ENCODE measurements at regions not wholly inside any gene's neighbourhood (a gene's known extent, or its start where the extent isn't known, plus 50 kb on each side); places are given as distances from the start of the nearest gene placed in this dataset.

GRCh38 chr9:12889402-12890106 is 114.7 kb downstream of the LURAP1L start:
- Histone ChIP-seq H3K79me2 (replicated peaks; ENCODE audit: insufficient read depth, low read length) (no peaks in the 10 kb centered on the region), H3K4me3 (ENCODE audit: low read length) (no peak overlapping the region), H3F3A (ENCODE audit: insufficient read depth, low read length, poor library complexity, severe bottlenecking) (no peaks in the 10 kb centered on the region), H3K9ac (ENCODE audit: low read length) (no peak overlapping the region), H2AFZ (ENCODE audit: low read depth, low read length) (no peak overlapping the region), H3K4me2 (ENCODE audit: low read length) (no peak overlapping the region), H3K27ac (ENCODE audit: low read length) (no peak overlapping the region), H4K20me1 (ENCODE audit: insufficient read depth) (no peaks in the 10 kb centered on the region), H3K9me2 (ENCODE audit: insufficient read depth, low read length) (no peaks in the 10 kb centered on the region), H3K9me3 (ENCODE audit: low read length) (no peaks in the 10 kb centered on the region), H3K27me3 (ENCODE audit: insufficient read depth, low read depth, low read length) (no peaks in the 10 kb centered on the region), H3K36me3 (ENCODE audit: insufficient read depth, low read length) (no peaks in the 10 kb centered on the region)
- no peak for TF ChIP-seq CTCF (IDR thresholded peaks at IDR 0.05; ENCODE audit: poor library complexity, severe bottlenecking)
- TF ChIP-seq POLR2AphosphoS5 (IDR thresholded peaks at IDR 0.05) = no peak
- no peak for TF ChIP-seq EZH2 (IDR thresholded peaks at IDR 0.05; ENCODE audit: borderline replicate concordance, insufficient read depth, low read length, poor library complexity, severe bottlenecking)
- no peak for TF ChIP-seq SMC3 (conservative IDR thresholded peaks at IDR 0.05; ENCODE audit: poor library complexity)
- TF ChIP-seq RAD21 (conservative IDR thresholded peaks at IDR 0.05) = no peak
- no peak for TF ChIP-seq MXI1 (conservative IDR thresholded peaks at IDR 0.05; ENCODE audit: poor library complexity, severe bottlenecking)
- TF ChIP-seq REST (IDR thresholded peaks at IDR 0.05; ENCODE audit: borderline replicate concordance) = no peak
- TF ChIP-seq EP300 (conservative IDR thresholded peaks at IDR 0.05; ENCODE audit: poor library complexity, severe bottlenecking) = no peak
- no peak for TF ChIP-seq TAF1 (IDR thresholded peaks at IDR 0.05; ENCODE audit: low read depth)

GRCh38 chr9:12891588-12891987 is 116.8 kb downstream of the LURAP1L start:
- no peak overlapping the region for H3K9ac ChIP-seq (ENCODE audit: low read length)
- H3K27ac ChIP-seq (ENCODE audit: low read length) = no peak overlapping the region
- H3K4me2 ChIP-seq (ENCODE audit: low read length) = no peak overlapping the region
- no peaks in the 10 kb centered on the region for H3K27me3 ChIP-seq (ENCODE audit: insufficient read depth, low read depth, low read length)
- no peaks in the 10 kb centered on the region for H3K9me3 ChIP-seq (ENCODE audit: low read length)
- H3K4me3 ChIP-seq (ENCODE audit: low read length) = no peak overlapping the region
- H3F3A ChIP-seq (ENCODE audit: insufficient read depth, low read length, poor library complexity, severe bottlenecking) = no peaks in the 10 kb centered on the region
- no peaks in the 10 kb centered on the region for H3K36me3 ChIP-seq (ENCODE audit: insufficient read depth, low read length)
- no peak overlapping the region for H2AFZ ChIP-seq (ENCODE audit: low read depth, low read length)
- TF ChIP-seq MXI1 (conservative IDR thresholded peaks at IDR 0.05; ENCODE audit: poor library complexity, severe bottlenecking) = no peak
- TF ChIP-seq CTCF (IDR thresholded peaks at IDR 0.05; ENCODE audit: poor library complexity, severe bottlenecking) = no peak
- TF ChIP-seq RAD21 (conservative IDR thresholded peaks at IDR 0.05) = no peak
- TF ChIP-seq REST (IDR thresholded peaks at IDR 0.05; ENCODE audit: borderline replicate concordance) = no peak
- no peak for TF ChIP-seq SMC3 (conservative IDR thresholded peaks at IDR 0.05; ENCODE audit: poor library complexity)
- TF ChIP-seq POLR2AphosphoS5 (IDR thresholded peaks at IDR 0.05) = no peak
- TF ChIP-seq EZH2 (IDR thresholded peaks at IDR 0.05; ENCODE audit: borderline replicate concordance, insufficient read depth, low read length, poor library complexity, severe bottlenecking) = no peak
- H3K9me2 ChIP-seq (ENCODE audit: insufficient read depth, low read length) = no peaks in the 10 kb centered on the region
- no peaks in the 10 kb centered on the region for H4K20me1 ChIP-seq (ENCODE audit: insufficient read depth)
- no peaks in the 10 kb centered on the region for H3K79me2 ChIP-seq (replicated peaks; ENCODE audit: insufficient read depth, low read length)

Measured in neural cell (in vitro differentiated cells).